ENCODE measurements at regions not wholly inside any gene's neighbourhood (a gene's known extent, or its start where the extent isn't known, plus 50 kb on each side); places are given as distances from the start of the nearest gene placed in this dataset.

DNA sequence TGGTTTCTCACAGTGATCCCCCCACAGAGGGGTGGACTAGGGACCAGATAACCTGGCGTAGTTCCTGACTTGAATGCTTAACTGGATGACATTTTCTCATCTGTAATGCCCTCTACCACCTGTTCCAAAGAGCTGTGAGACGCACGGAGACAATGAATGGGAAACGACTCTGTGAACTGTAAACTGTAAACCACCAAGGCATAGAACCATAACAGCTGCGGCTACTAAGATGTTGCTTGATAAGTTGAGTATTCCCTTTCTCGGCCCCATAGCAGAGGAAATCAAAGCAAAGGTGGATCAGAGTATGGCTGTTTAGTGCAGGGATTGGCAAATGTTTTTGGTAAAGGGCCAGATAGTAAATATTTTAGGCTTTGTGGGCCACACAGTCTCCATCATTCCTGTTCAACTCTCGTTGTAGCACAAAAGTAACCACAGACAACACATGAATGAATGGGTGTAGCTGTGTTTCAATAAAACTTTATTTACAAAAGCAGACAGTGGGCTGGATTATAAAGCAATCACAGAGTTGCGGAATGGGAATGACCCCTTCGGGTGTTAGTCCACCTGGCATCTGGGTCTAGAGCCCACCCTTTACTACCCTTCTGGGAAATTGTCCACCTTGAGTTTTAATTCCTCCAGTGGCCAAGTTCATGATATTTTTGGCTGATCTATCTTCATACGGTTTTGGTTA, 315.2 kb downstream of the RPS6KC1 start:
- TF ChIP-seq, protein P1, sequence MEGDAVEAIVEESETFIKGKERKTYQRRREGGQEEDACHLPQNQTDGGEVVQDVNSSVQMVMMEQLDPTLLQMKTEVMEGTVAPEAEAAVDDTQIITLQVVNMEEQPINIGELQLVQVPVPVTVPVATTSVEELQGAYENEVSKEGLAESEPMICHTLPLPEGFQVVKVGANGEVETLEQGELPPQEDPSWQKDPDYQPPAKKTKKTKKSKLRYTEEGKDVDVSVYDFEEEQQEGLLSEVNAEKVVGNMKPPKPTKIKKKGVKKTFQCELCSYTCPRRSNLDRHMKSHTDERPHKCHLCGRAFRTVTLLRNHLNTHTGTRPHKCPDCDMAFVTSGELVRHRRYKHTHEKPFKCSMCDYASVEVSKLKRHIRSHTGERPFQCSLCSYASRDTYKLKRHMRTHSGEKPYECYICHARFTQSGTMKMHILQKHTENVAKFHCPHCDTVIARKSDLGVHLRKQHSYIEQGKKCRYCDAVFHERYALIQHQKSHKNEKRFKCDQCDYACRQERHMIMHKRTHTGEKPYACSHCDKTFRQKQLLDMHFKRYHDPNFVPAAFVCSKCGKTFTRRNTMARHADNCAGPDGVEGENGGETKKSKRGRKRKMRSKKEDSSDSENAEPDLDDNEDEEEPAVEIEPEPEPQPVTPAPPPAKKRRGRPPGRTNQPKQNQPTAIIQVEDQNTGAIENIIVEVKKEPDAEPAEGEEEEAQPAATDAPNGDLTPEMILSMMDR (IDR thresholded peaks at IDR 0.05; ENCODE audit: low read length): no peak
- no peak for TF ChIP-seq EZH2 (IDR thresholded peaks at IDR 0.05; ENCODE audit: borderline replicate concordance, low read length)

All from OCI-LY1 (cell line).